HuH-7.5 (cell line): ENCODE measurements at regions not wholly inside any gene's neighbourhood (a gene's known extent, or its start where the extent isn't known, plus 50 kb on each side); places are given as distances from the start of the nearest gene placed in this dataset.
"Not testable (repeated sequence)": the region's sequence is repeated elsewhere in the genome, so short reads cannot be mapped to it uniquely, and the experiment has no call there.

Source experiments
- DNase-seq: peaks from one replicate; pipeline ENCODE4 v3.0.0; 2011; ENCODE audit warnings: low spot score

DNA sequence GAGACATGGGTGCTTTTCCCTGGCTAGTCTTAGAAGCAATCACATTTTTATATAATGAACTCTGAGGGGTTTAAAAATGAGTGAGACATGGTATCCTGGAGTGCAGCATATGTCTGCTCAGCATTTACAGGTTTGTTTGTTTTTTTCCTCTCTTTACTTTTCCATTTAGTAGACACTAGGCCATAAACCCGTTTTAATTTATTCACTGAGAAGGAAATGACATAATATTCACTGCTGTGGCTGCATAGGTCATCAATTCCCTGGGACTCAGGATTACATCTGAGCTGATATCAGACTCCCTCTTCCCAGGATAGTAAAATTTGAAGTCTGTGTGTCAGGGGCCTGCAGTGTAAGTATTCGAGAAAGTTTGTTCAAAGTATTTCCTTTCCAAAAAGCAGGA, 178.9 kb upstream of the SPRY1 start:
- DNase-seq: no peak

DNA sequence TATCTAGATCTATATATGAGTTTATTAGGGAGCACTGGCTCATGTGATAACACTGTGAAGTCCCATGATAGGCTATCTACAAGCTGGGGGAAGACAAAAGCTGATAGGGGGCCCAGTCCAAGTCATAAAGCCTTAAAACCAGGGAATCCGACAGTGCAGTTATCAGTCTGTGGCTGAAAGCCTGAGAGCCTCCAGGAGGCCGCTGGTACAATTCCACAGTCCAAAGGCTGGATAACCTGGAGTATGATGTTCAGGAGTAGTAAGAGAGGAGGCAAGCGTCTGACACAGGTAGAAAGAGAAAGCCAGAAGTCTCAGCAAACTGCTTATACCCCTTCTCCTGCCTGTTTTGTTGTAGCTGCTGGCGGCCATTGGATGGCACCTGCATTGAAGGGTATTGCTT, 177.6 kb upstream of the SPRY1 start:
- no peak for DNase-seq

DNA sequence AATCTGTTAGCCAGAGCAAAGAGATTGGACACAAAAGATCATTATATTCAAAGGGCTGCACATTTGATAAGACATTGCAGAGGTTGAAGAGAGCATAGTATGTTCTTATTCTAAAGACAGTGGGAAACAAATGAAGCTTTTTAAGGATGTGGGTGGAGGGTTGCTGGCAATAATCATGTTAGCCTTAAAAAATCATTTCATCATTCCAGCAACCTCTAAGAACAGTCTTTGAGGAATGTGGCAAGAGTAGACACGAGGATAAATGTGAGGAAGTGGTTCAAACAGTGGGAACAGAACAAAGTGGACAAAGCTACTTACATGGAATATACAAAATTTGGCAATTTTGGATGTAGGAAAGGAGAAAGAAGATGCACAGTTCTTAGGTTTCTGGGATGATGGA, 167.3 kb upstream of the SPRY1 start:
- DNase-seq: no peak

- no peak for DNase-seq
These were observed 166.5 kb upstream of the SPRY1 start for GRCh38 chr4:123230061-123230460.

DNA sequence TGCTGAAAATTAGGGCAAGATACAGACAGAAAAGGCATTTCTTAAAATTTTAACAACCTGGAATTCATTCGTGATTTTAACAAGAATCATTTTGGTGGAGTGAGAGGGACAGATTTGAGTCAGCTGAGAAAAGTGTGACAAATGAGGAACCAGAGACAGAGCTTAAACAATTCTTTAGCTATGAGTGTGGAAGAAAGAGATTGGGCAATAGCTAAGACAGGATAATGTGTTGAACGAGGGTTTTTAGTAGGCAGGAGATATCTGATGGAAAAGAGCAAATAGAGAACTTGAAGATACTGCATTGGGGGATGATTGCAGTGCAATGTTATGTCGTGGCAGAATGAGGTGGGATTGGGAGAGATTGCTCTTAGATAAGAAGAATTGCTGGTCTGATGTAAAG, 164.2 kb upstream of the SPRY1 start:
- no peak for DNase-seq

DNA sequence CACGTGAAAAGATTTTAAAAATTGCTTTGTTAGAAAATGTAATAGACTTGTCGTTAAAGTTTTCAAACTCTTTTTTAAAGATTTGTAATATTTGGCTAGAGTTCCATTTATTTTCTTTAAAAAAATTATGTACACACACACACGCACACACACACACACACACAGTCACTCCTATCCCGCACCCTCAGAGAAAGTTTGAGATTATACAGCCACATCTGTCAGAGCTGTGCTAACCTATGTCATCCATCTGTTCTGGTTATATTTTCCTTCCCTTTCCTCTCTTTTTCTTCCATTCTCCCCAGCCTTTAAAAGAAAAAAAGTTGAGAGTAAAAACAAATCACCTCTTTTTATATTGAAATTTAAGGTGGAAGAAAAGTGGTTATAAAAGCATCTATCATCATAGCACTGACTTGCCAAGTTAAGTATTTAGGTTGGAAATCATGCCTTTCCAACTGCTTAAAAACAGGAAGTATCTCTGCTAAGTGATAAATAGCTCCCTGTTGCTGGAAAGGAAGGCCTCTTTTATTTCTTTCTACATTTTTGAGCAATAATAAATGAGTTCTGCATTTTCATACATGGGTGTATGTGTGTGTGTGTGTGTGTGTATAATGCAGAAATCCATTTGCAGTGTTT, 163.3 kb upstream of the SPRY1 start:
- no peak for DNase-seq

GRCh38 chr4:123234955-123235354, 161.6 kb upstream of the SPRY1 start:
- no peak for DNase-seq

GRCh38 chr4:123235431-123235830, 161.2 kb upstream of the SPRY1 start:
- no peak for DNase-seq

- no peak for DNase-seq
These were observed 160.0 kb upstream of the SPRY1 start for GRCh38 chr4:123236606-123237005.

DNA sequence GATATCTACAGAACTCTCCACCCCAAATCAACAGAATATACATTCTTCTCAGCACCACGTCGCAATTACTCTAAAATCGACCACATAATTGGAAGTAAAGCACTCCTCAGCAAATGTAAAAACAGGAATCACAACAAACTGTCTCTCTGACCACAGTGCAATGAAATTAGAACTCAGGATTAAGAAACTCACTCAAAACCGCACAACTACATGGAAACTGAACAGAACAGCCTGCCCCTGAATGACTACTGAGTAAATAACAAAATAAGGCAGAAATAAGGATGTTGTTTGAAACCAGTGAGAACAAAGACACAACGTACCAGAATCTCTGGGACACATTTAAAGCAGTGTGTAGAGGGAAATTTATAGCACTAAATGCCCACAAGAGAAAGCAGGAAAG, 156.3 kb upstream of the SPRY1 start:
- DNase-seq: not testable (repeated sequence)

GRCh38 chr4:123243220-123243619, 153.4 kb upstream of the SPRY1 start:
- not testable (repeated sequence) for DNase-seq

DNA sequence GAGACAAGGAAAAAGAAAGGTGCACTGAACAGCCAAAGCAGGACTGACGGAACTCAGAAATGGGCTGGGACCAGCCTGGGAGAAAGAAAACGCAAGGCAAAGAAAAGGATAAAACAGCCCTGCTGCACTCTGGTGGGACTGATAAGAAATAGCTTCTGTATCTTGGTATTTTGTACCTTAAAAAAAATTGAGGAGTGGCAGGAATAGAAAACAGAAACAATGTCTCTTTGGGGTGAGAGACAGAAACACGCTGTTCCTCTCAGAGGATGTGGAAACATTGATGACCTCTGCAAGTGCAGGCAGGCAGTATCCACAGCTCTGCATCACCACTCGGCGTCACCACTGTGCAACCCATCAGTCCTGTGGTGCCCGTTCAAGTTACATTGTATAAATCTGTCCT, 152.5 kb upstream of the SPRY1 start:
- DNase-seq: no peak

- no peak for DNase-seq
These were observed 150.5 kb upstream of the SPRY1 start for GRCh38 chr4:123246085-123246484.

DNA sequence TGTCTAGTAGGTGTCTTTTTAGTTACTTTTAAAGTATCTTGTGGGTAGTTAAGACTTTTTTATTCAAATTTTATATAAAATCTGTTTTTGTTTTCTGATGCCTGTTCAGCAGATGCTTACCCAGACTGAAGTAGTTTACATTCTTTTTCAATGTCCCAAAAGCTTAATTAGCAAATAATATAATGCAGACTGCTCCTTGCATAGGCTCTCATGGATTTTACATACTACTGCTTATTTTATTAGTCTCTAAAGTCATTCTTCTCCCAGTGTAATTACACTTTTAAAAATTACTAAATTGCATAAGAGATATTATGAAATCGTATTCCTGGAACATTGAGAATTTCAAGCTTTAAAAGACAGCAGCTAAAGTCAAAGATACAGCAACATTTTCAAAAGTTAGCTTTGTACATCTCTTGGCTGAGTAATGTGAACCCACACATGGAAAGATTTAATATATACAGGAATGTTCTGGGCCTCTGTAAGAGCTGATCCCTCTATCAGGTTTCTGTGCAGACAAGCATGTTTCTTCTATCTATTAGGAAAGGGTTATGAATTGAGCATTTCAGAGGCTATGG, 148.4 kb upstream of the SPRY1 start:
- DNase-seq: no peak

GRCh38 chr4:123249821-123250220, 146.8 kb upstream of the SPRY1 start:
- DNase-seq: no peak

DNA sequence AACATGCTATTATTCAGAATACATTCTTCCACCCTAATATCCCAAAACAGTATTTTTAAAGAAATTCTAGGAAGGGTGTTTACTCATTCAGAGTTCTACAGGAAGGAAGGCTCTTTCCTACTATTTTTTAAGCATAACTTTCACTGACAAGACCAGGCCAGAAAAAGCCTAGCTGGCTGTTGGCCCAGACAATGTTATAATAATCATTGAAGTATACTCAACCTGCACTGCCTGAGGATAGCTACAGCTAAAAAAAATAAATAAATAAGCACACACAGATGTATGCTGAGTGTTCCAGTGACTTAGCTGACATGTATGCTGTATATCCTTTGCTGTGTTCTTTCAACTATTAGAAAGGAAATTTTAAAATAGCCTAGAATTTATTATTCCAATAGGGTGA, 145.8 kb upstream of the SPRY1 start:
- no peak for DNase-seq

- no peak for DNase-seq
These were observed 140.6 kb upstream of the SPRY1 start for GRCh38 chr4:123255971-123256370.

DNA sequence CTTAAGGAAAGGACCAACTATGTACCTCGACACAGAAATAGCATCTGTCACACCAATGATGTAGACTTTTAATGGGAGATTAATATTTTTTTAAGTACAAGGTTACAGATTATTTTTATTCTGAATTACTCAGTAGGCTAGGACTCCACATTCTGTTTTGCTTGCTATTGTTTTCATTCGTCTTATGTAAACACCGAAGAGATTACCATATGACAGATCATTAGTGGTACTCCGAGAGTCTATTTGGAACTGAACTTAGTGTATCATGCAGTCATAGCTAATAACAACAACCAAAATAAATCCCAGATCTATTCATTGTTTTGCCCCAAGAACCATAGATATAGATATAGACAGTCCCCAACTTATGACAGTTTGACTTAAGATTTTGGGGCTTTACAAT, 139.7 kb upstream of the SPRY1 start:
- no peak for DNase-seq

DNA sequence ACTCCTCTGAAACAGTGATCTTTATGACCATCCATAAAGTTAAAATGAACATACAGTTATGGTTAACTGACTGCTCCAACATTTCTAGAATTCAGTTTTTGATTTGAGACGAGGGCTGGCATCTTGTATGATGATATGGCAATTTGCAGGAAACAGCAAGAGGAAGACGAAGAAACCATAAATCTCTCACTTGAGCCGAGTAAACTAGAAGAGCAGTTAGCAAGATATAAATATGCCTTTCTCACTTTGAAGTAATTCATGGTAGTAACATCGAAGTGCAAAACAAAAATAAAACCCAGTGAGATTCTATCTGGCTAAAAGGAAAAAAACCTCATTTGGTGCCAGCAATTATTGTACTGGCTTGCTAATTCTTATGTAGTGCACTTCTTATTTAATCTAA, 139.0 kb upstream of the SPRY1 start:
- DNase-seq: no peak

DNA sequence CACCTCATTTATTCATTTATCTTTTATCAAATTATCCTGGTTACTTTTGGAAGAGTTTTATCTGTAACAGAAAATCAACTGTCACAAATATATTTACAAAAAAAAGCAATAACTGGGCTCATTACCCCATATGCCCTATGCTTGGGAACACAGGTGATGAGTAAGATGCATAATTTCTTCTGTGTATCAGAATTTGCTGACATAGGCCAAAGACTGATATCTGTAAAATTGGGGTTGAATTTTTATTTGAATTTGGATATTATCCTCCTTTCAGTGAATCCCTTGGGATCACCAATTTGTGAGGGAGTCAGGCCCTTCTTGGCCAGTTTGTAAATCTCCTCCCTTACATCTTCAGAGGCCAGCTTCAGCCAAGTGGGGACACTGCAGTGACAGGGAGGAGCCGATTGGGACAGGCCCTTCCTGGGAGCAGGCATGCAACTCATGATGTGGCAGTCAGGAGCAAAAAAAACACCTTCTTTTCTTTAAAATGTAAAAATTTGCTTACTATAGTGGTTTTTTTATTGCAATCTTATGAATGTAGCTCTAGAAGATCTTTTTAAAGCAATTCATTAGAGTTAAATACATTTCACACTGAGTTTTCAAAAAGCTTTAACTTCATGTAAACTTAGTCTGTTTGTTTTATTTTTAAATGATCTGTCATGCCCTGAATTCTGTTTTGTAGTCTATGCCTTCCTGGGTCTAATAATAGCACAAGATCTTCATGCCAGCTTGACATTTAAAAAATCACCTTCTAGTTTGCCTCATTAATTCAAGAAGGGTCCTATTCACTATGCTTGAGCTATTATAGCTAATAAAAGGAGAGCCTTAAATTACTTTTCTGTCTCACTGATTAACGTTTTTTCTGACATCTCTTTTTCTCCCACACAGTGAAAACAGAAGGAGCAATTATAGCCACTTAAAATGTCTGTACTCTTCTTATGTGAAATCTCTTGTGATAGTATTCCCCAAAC, 136.6 kb upstream of the SPRY1 start:
- no peak for DNase-seq

- DNase-seq: no peak
These were observed 135.9 kb upstream of the SPRY1 start for GRCh38 chr4:123260653-123261052.

DNA sequence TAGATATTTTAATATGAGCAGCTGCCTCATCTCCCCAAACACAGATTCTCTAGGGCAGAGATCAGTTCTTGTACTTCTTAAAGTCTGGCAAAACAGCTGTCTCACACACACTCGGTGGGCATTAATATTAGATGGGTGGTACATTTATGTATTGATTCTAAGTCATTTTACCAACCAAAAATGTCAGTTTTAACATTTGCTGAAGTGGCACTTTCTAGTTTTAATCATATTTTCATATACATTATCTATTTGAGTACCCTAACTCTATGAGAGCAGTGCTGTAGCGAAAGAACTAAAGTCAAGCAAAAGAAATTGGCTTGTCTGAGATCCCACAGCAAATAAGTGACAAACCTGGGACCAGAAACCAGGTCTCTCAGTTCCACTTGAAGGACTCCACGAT, 134.5 kb upstream of the SPRY1 start:
- no peak for DNase-seq

GRCh38 chr4:123265443-123265842, 131.2 kb upstream of the SPRY1 start:
- no peak for DNase-seq
